Progenitor cell of endocrine pancreas (in vitro differentiated cells): ENCODE measurements at regions not wholly inside any gene's neighbourhood (a gene's known extent, or its start where the extent isn't known, plus 50 kb on each side); places are given as distances from the start of the nearest gene placed in this dataset.

Source experiments
- DNase-seq: peaks from one replicate; pipeline ENCODE4 v3.0.0; 2021; ENCODE audit warnings: low spot score; ENCODE audit not compliant: unreplicated experiment
- H3K27ac Mint-ChIP-seq: 2 replicates; pipeline ENCODE4 v1.8.0; 2021; ENCODE audit warnings: mild to moderate bottlenecking, moderate library complexity, mixed read lengths
- H3K27me3 Mint-ChIP-seq: 2 replicates; pipeline ENCODE4 v1.8.0; 2021; ENCODE audit warnings: mixed read lengths
- H3K36me3 Mint-ChIP-seq: 2 replicates; pipeline ENCODE4 v1.8.0; 2022; ENCODE audit warnings: mixed read lengths; ENCODE audit not compliant: insufficient read depth
- H3K4me1 Mint-ChIP-seq: 2 replicates; pipeline ENCODE4 v1.8.0; 2021; ENCODE audit warnings: low read depth, mixed read lengths
- H3K4me3 Mint-ChIP-seq: 2 replicates; pipeline ENCODE4 v1.8.0; 2021; ENCODE audit warnings: low read depth, mild to moderate bottlenecking, moderate library complexity, mixed read lengths
- H3K9me3 Mint-ChIP-seq: 2 replicates; pipeline ENCODE4 v1.8.0; 2021; ENCODE audit warnings: low read depth, mixed read lengths
- TF ChIP-seq, protein P1 (sequence below): fragments of 200-600 bp; sonication (generic); IDR thresholded peaks from one replicate; pipeline ENCODE4 v1.5.0; 2021; ENCODE audit warnings: antibody characterized with exemption, mild to moderate bottlenecking; ENCODE audit not compliant: unreplicated experiment

GRCh38 chr5:87755360-87755759, 342.6 kb upstream of the CCNH start:
- TF ChIP-seq, protein P1, sequence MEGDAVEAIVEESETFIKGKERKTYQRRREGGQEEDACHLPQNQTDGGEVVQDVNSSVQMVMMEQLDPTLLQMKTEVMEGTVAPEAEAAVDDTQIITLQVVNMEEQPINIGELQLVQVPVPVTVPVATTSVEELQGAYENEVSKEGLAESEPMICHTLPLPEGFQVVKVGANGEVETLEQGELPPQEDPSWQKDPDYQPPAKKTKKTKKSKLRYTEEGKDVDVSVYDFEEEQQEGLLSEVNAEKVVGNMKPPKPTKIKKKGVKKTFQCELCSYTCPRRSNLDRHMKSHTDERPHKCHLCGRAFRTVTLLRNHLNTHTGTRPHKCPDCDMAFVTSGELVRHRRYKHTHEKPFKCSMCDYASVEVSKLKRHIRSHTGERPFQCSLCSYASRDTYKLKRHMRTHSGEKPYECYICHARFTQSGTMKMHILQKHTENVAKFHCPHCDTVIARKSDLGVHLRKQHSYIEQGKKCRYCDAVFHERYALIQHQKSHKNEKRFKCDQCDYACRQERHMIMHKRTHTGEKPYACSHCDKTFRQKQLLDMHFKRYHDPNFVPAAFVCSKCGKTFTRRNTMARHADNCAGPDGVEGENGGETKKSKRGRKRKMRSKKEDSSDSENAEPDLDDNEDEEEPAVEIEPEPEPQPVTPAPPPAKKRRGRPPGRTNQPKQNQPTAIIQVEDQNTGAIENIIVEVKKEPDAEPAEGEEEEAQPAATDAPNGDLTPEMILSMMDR, result no peak
- DNase-seq, result no peak
- Mint-ChIP-seq H3K4me3 (no peak overlapping the region), H3K27ac (no peak overlapping the region), H3K27me3 (peaks cover 15% of the 10 kb centered on the region), H3K9me3 (no peaks in the 10 kb centered on the region), H3K4me1 (no peaks in the 10 kb centered on the region), H3K36me3 (no peaks in the 10 kb centered on the region)

DNA sequence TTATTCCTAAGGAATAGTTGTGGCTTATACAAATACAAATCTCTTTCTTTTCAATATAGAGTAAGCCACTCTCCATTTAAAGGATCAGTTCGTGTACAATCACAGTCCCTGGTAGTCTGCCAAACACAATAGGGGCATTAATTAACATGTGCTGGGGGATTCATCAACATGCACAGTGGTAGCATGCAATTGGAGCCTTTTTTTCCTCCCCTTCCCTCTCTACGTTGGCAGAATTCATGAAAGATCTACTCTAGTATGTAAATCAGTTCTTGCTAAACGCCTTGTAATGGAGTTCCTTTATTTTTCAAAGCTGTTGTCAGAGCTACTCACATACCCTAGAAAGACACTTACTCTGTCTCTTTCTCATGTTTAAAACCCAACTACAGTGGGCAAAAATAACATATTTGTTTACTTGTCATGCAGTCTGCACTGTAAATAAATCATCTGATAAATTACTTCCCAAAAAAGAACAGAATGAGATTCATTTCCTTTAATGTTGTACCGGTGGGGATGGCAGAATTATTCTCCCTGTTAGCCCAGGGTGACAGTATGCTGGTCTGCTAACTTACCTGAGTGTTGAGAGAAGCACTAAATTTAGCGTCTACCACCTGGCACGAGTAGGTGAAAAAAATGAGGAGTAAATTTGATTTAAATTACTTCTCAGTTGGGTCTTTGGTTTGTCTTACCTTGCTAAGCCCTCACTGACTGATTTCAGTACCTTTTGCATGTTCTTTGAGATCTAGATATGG, 341.5 kb upstream of the CCNH start:
- Mint-ChIP-seq H3K27ac (no peak overlapping the region), H3K27me3 (peaks cover 15% of the 10 kb centered on the region), H3K4me3 (no peak overlapping the region), H3K4me1 (no peaks in the 10 kb centered on the region), H3K9me3 (no peaks in the 10 kb centered on the region), H3K36me3 (no peaks in the 10 kb centered on the region)
- TF ChIP-seq, protein P1, result no peak
- DNase-seq, result no peak

DNA sequence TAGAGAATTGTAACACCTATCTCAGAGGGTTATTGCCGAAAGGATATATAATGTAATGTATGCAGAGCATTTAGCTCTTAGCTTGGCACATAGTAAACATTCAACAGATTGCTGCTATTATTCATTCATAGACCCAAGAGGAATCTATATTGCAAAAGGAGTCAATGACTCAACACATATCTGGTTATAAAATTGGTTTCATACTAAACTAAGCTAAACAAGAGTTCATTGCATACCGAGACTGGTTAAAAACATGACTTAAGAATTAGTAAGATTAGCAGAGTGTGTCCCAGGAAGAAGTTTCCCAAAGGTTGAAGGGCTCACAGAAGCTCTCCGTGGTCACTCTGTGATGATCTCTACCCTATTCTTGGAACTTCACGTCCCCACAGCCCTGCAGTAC, 339.6 kb upstream of the CCNH start:
- no peak for DNase-seq
- H3K36me3 Mint-ChIP-seq, result no peaks in the 10 kb centered on the region
- H3K27me3 Mint-ChIP-seq, result peaks cover 15% of the 10 kb centered on the region
- H3K4me3 Mint-ChIP-seq, result no peak overlapping the region
- no peaks in the 10 kb centered on the region for H3K9me3 Mint-ChIP-seq
- H3K4me1 Mint-ChIP-seq, result no peaks in the 10 kb centered on the region
- no peak overlapping the region for H3K27ac Mint-ChIP-seq
- TF ChIP-seq, protein P1, result no peak

DNA sequence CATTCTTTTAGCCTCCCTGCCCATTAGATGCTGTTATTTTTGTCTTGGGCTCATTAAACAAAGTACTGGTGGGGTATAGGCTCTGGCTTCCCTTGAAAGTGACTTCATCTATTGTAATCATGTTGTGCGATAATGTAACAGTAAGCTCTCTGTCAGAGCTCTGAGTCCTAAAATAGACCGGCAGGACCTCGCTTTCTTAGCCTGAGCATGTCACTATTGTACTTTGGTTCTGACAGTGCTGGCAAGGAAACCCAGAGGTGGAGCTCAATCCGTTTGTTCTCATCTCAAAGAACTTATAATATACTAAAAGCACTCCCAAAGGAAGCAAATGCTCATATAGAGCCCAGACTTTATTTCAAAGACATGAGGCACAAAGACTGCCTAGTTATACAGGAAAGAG, 339.1 kb upstream of the CCNH start:
- TF ChIP-seq, protein P1, result no peak
- Mint-ChIP-seq H3K9me3 (no peaks in the 10 kb centered on the region), H3K27ac (no peak overlapping the region), H3K27me3 (peaks cover 13% of the 10 kb centered on the region), H3K36me3 (no peaks in the 10 kb centered on the region), H3K4me1 (no peaks in the 10 kb centered on the region), H3K4me3 (no peak overlapping the region)
- no peak for DNase-seq

DNA sequence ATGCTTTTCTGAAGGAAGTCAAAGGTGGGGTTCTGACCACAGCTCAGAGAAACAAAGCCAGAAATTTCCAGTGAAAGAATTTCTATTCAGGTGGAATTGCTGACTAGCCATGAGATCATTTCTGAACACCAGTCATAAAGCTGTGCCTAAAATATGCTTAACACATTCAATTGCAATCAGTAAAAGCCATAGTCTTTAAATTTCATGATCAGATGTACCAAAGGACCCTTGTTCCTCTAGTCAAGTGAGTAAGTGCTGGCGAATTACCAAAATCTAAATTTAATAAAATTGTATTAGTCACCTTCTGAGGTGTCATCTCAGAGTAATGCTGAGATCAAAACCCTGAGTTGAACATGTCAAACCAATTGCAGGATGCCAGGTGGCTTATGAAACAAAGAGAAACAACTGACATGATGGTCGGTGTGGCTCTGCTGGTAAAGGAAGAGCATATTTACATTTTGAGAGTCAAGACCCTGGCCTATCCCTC, 334.2 kb upstream of the CCNH start:
- H3K27ac Mint-ChIP-seq, result no peak overlapping the region
- H3K9me3 Mint-ChIP-seq, result no peaks in the 10 kb centered on the region
- no peaks in the 10 kb centered on the region for H3K27me3 Mint-ChIP-seq
- DNase-seq, result no peak
- H3K4me1 Mint-ChIP-seq, result peaks cover 5% of the 10 kb centered on the region
- no peaks in the 10 kb centered on the region for H3K36me3 Mint-ChIP-seq
- H3K4me3 Mint-ChIP-seq, result no peak overlapping the region
- TF ChIP-seq, protein P1, result no peak
